IMR-90 (cell line): ENCODE measurements at regions not wholly inside any gene's neighbourhood (a gene's known extent, or its start where the extent isn't known, plus 50 kb on each side); places are given as distances from the start of the nearest gene placed in this dataset.

Experiments
- ATAC-seq: fragments of 200-7000 bp; cut with Tn5 transposase; 2 replicates; pipeline ENCODE4 v1.9.1; 2020; ENCODE audit warnings: low read depth, mild to moderate bottlenecking, moderate library complexity
- BruUV-seq: library from RNA; stranded (reverse); fragments of 400-500 nt; replicated peaks from 2 replicates; lab custom pipeline; 2021; lab: Mats Ljungman, UMichigan
- CTCF ChIA-PET: fragments of 300-600 bp; formaldehyde crosslinking; extraction: SDS; loops from one replicate; lab custom pipeline; 2021; ENCODE audit warnings: antibody characterized with exemption; lab: Yijun Ruan, JAX
- POLR2A ChIA-PET: fragments of 300-600 bp; sonication (Branson Sonifier 250); formaldehyde crosslinking; loops from one replicate; lab custom pipeline; 2022; ENCODE audit warnings: antibody characterized with exemption; ENCODE audit not compliant: unreplicated experiment; lab: Charles Lee
- DNase-seq: peaks from one replicate; pipeline ENCODE4 v3.0.0; 2013
- H2AFZ ChIP-seq: replicated peaks from 2 replicates; pipeline ENCODE3; 2013; ENCODE audit warnings: low read length, mild to moderate bottlenecking; ENCODE audit not compliant: poor library complexity
- H2AK5ac ChIP-seq: 2 replicates; pipeline ENCODE4 v1.6.1; 2013; ENCODE audit warnings: low read depth, low read length, inconsistent platforms
- H2AK9ac ChIP-seq: replicated peaks from 2 replicates; pipeline ENCODE3; 2013; ENCODE audit warnings: mild to moderate bottlenecking, low read depth, low read length, moderate library complexity; ENCODE audit not compliant: poor library complexity
- H2BK120ac ChIP-seq: 2 replicates; pipeline ENCODE4 v1.6.1; 2013; ENCODE audit warnings: low read depth, low read length, inconsistent platforms
- H2BK15ac ChIP-seq: 3 replicates; pipeline ENCODE4 v1.6.1; 2013; ENCODE audit warnings: low read depth, low read length, inconsistent platforms
- H2BK20ac ChIP-seq: 2 replicates; pipeline ENCODE4 v1.6.1; 2013; ENCODE audit warnings: low read depth, mild to moderate bottlenecking, inconsistent platforms, low read length, moderate library complexity
- H2BK5ac ChIP-seq: 2 replicates; pipeline ENCODE4 v1.6.1; 2013; ENCODE audit warnings: mild to moderate bottlenecking, low read depth, low read length, inconsistent platforms; ENCODE audit not compliant: poor library complexity, severe bottlenecking
- H3K14ac ChIP-seq: replicated peaks from 2 replicates; pipeline ENCODE4 v1.6.1; 2013; ENCODE audit warnings: low read depth, low read length, inconsistent platforms
- H3K18ac ChIP-seq: 2 replicates; pipeline ENCODE4 v1.6.1; 2013; ENCODE audit warnings: low read depth, low read length, control low read depth
- H3K23ac ChIP-seq: 2 replicates; pipeline ENCODE4 v1.6.1; 2013; ENCODE audit warnings: low read depth, low read length, inconsistent platforms
- H3K27ac ChIP-seq: 2 replicates; pipeline ENCODE4 v1.5.1; 2013; ENCODE audit warnings: mild to moderate bottlenecking, control low read depth, low read length; ENCODE audit not compliant: insufficient read depth
- H3K27me3 ChIP-seq: 2 replicates; pipeline ENCODE4 v1.6.1; 2013; ENCODE audit warnings: low read length; ENCODE audit not compliant: control insufficient read depth, insufficient read depth
- H3K36me3 ChIP-seq: 2 replicates; pipeline ENCODE4 v1.6.1; 2013; ENCODE audit warnings: low read length, mixed read lengths; ENCODE audit not compliant: control insufficient read depth, insufficient read depth
- H3K4ac ChIP-seq: 2 replicates; pipeline ENCODE4 v1.6.1; 2013; ENCODE audit warnings: low read depth, low read length, inconsistent platforms
- H3K4me1 ChIP-seq: 2 replicates; pipeline ENCODE4 v1.6.1; 2013; ENCODE audit warnings: low read length, mixed read lengths; ENCODE audit not compliant: control insufficient read depth, insufficient read depth
- H3K4me2 ChIP-seq: 2 replicates; pipeline ENCODE4 v1.6.1; 2013; ENCODE audit warnings: low read depth, mild to moderate bottlenecking, control low read depth, low read length, moderate library complexity
- H3K4me3 ChIP-seq: 2 replicates; pipeline ENCODE4 v1.5.1; 2013; ENCODE audit warnings: low read depth, mild to moderate bottlenecking, control low read depth, low read length, moderate library complexity; ENCODE audit not compliant: insufficient read depth
- H3K56ac ChIP-seq: 2 replicates; pipeline ENCODE4 v1.6.1; 2013; ENCODE audit warnings: low read length, inconsistent platforms; ENCODE audit not compliant: insufficient read depth; ENCODE audit errors: extremely low read depth
- H3K79me1 ChIP-seq, 2 experiments: 2 replicates each; pipeline ENCODE4 v1.6.1; 2013; ENCODE audit warnings: low read length in 2 of 2, inconsistent platforms in 1 of 2, low read depth in 1 of 2
- H3K9ac ChIP-seq: 2 replicates; pipeline ENCODE4 v1.6.1; 2013; ENCODE audit warnings: low read depth, low read length, control low read depth
- H3K9me1 ChIP-seq: 2 replicates; pipeline ENCODE4 v1.6.1; 2013; ENCODE audit warnings: low read length, inconsistent platforms; ENCODE audit not compliant: insufficient read depth
- H3K9me3 ChIP-seq: 2 replicates; pipeline ENCODE4 v1.6.1; 2013; ENCODE audit warnings: low read length; ENCODE audit not compliant: control insufficient read depth, insufficient read depth
- H4K20me1 ChIP-seq: 2 replicates; pipeline ENCODE4 v1.6.1; 2013; ENCODE audit warnings: low read length, inconsistent platforms; ENCODE audit not compliant: insufficient read depth
- H4K5ac ChIP-seq: 2 replicates; pipeline ENCODE4 v1.6.1; 2013; ENCODE audit warnings: mild to moderate bottlenecking, low read depth, low read length, control low read depth
- H4K8ac ChIP-seq, 2 experiments: 2 replicates each; pipeline ENCODE4 v1.6.1; 2013; ENCODE audit warnings: low read depth in 2 of 2, low read length in 2 of 2, control low read depth in 1 of 2, inconsistent platforms in 1 of 2
- H4K91ac ChIP-seq: 2 replicates; pipeline ENCODE4 v1.6.1; 2013; ENCODE audit warnings: low read depth, low read length, inconsistent platforms; ENCODE audit not compliant: insufficient read depth
- BHLHE40 ChIP-seq: fragments of 150-350 bp; IDR thresholded peaks from 2 replicates; pipeline ENCODE4 v1.6.1; 2016; ENCODE audit warnings: mild to moderate bottlenecking, low read depth, low read length
- CEBPB ChIP-seq: IDR thresholded peaks from 2 replicates; pipeline ENCODE4 v1.6.1; 2012; ENCODE audit warnings: low read depth, low read length, improper control_type of control experiment
- CHD1 ChIP-seq: IDR thresholded peaks from 2 replicates; pipeline ENCODE4 v1.6.1; 2012; ENCODE audit warnings: low read depth, low read length, improper control_type of control experiment
- CTCF ChIP-seq: conservative IDR thresholded peaks from 2 replicates; pipeline ENCODE4 v1.5.1; 2012; ENCODE audit warnings: mild to moderate bottlenecking, low read depth, low read length, improper control_type of control experiment
- ELK1 ChIP-seq: fragments of 150-350 bp; IDR thresholded peaks from 2 replicates; pipeline ENCODE4 v1.6.1; 2016; ENCODE audit warnings: low read depth, mild to moderate bottlenecking, low read length, moderate library complexity, borderline replicate concordance
- FOS ChIP-seq: fragments of 150-350 bp; IDR thresholded peaks from 2 replicates; pipeline ENCODE4 v1.6.1; 2016; ENCODE audit warnings: low read depth, low read length
- MAFK ChIP-seq: IDR thresholded peaks from 2 replicates; pipeline ENCODE4 v1.6.1; 2012; ENCODE audit warnings: low read depth, low read length, improper control_type of control experiment
- MXI1 ChIP-seq: IDR thresholded peaks from 2 replicates; pipeline ENCODE4 v1.6.1; 2012; ENCODE audit warnings: low read depth, mild to moderate bottlenecking, low read length, moderate library complexity, borderline replicate concordance
- NFE2L2 ChIP-seq: fragments of 150-350 bp; IDR thresholded peaks from 2 replicates; pipeline ENCODE4 v1.6.1; 2016; ENCODE audit warnings: low read depth, mild to moderate bottlenecking, low read length
- POLR2A ChIP-seq: IDR thresholded peaks from 2 replicates; pipeline ENCODE4 v1.6.1; 2012; ENCODE audit warnings: mild to moderate bottlenecking, low read depth, low read length
- RAD21 ChIP-seq: IDR thresholded peaks from 2 replicates; pipeline ENCODE4 v1.6.1; 2012; ENCODE audit warnings: low read length, improper control_type of control experiment
- RCOR1 ChIP-seq: IDR thresholded peaks from 2 replicates; pipeline ENCODE4 v1.6.1; 2012; ENCODE audit warnings: mild to moderate bottlenecking, low read length, improper control_type of control experiment; ENCODE audit not compliant: insufficient replicate concordance
- RFX5 ChIP-seq: IDR thresholded peaks from 2 replicates; pipeline ENCODE4 v1.8.0; 2012; ENCODE audit warnings: low read depth, mild to moderate bottlenecking, low read length, moderate library complexity
- SMC3 ChIP-seq: fragments of 150-350 bp; IDR thresholded peaks from 2 replicates; pipeline ENCODE4 v1.6.1; 2016; ENCODE audit warnings: low read depth, mild to moderate bottlenecking, antibody characterized with exemption, low read length, moderate library complexity
- USF2 ChIP-seq: fragments of 150-350 bp; IDR thresholded peaks from 2 replicates; pipeline ENCODE4 v1.6.1; 2017; ENCODE audit warnings: mild to moderate bottlenecking, antibody characterized with exemption, low read length, low read depth
- WGBS, 2 experiments: methylation state at CpG; one replicate each; pipeline versions ENCODE4 v1.1.5 to v1.1.7; 2013; ENCODE audit warnings: missing lambda C conversion rate in 2 of 2; ENCODE audit not compliant: insufficient read length in 1 of 2; ENCODE audit errors: extremely low coverage in 2 of 2; 5-methylcytosine and 5-hydroxymethylcytosine counted together
- dilution Hi-C: fragments of 300-500 bp; cut with HindIII; formaldehyde crosslinking; loops from one replicate; pipeline ENCODE4 v1.14.3; 2018; ENCODE audit warnings: low sequenced_read_pairs; ENCODE audit not compliant: unreplicated experiment
- in situ Hi-C: fragments of 300-500 bp; cut with MboI; formaldehyde crosslinking; loops from 3 replicates; pipeline ENCODE4 v1.14.3; 2019; ENCODE audit warnings: low sequenced_read_pairs, inconsistent platforms, mixed read lengths
- intact Hi-C: fragments of 100-400 bp; cut with micrococcal nuclease; formaldehyde crosslinking; loops from 2 replicates; pipeline ENCODE4 v1.10.0; 2022

- Histone ChIP-seq H2BK120ac (no peak overlapping the region), H3K14ac (no peak overlapping the region), H3K9me1 (no peaks in the 10 kb centered on the region), H2AK9ac (no peak overlapping the region), H4K20me1 (no peaks in the 10 kb centered on the region), H3K27me3 (no peaks in the 10 kb centered on the region), H2AK5ac (no peak overlapping the region), H3K4me3 (no peak overlapping the region), H2BK15ac (no peak overlapping the region), H3K4me1 (no peaks in the 10 kb centered on the region), H3K56ac (no peak overlapping the region), H3K23ac (no peak overlapping the region), H3K4ac (no peak overlapping the region), H4K5ac (no peak overlapping the region), H2BK20ac (no peak overlapping the region), H4K8ac (no peak overlapping the region), H3K79me1 (no peaks in the 10 kb centered on the region), H3K4me2 (no peak overlapping the region), H3K36me3 (no peaks in the 10 kb centered on the region), H3K18ac (no peak overlapping the region), H3K27ac (no peak overlapping the region), H3K9me3 (no peaks in the 10 kb centered on the region), H2BK5ac (no peak overlapping the region), H3K9ac (no peak overlapping the region), H2AFZ (no peak overlapping the region), H4K91ac (no peak overlapping the region)
- WGBS, 2 experiments = no CpG with 5 or more reads among the region's 9 CpGs
- ChIA-PET CTCF (no interaction called here), POLR2A (no interaction called here)
- no peak for DNase-seq
- no peak for TF ChIP-seq FOS
- no peak for TF ChIP-seq SMC3
- no peak for TF ChIP-seq ELK1
- TF ChIP-seq RAD21 = no peak
- no peak for TF ChIP-seq CTCF
- TF ChIP-seq MXI1 = no peak
- no peak for TF ChIP-seq POLR2A
- no peak for TF ChIP-seq RCOR1
- TF ChIP-seq CEBPB = no peak
- no peak for TF ChIP-seq USF2
- no peak for TF ChIP-seq NFE2L2
- TF ChIP-seq BHLHE40 = no peak
- TF ChIP-seq MAFK = no peak
- TF ChIP-seq CHD1 = no peak
- TF ChIP-seq RFX5 = no peak
- BruUV-seq = no TSS peak
- intact Hi-C loops = no loop called here
- no peak for ATAC-seq
- dilution Hi-C loops = no loop called here
- in situ Hi-C loops = no loop called here
Measured at GRCh38 chr15:98408231-98408630, 240.1 kb upstream of the IGF1R start.
